Activated CD8-positive, alpha-beta T cell treated with anti-CD3 and anti-CD28 coated beads, Interleukin-2, amount 10 ng/mL, durations not matched to agents 7 days and 5 days (primary cell): ENCODE measurements at regions not wholly inside any gene's neighbourhood (a gene's known extent, or its start where the extent isn't known, plus 50 kb on each side); places are given as distances from the start of the nearest gene placed in this dataset.

Experiments used
- ATAC-seq: fragments of 150-1000 bp; cut with Tn5 transposase; one replicate; pipeline ENCODE4 v1.10.0; 2021; ENCODE audit warnings: moderate library complexity
- CTCF ChIA-PET: fragments of 350-600 bp; sonication (Branson Sonifier 250); formaldehyde crosslinking; loops from one replicate; lab custom pipeline; 2021; ENCODE audit warnings: antibody characterized with exemption; lab: Charles Lee
- POLR2A ChIA-PET: fragments of 350-600 bp; sonication (Branson Sonifier 250); formaldehyde crosslinking; loops from one replicate; lab custom pipeline; 2021; ENCODE audit warnings: antibody characterized with exemption; lab: Charles Lee
- DNase-seq: peaks from one replicate; pipeline ENCODE4 v3.0.0-alpha.2; 2020
- H3K27ac Mint-ChIP-seq: one replicate; pipeline ENCODE4 v1.8.0; 2021; ENCODE audit warnings: mild to moderate bottlenecking, mixed read lengths
- H3K27me3 Mint-ChIP-seq: one replicate; pipeline ENCODE4 v1.8.0; 2021; ENCODE audit warnings: low read depth, mixed read lengths
- H3K36me3 Mint-ChIP-seq: one replicate; pipeline ENCODE4 v1.8.0; 2021; ENCODE audit warnings: low read depth, mixed read lengths
- H3K4me1 Mint-ChIP-seq: one replicate; pipeline ENCODE4 v1.8.0; 2021; ENCODE audit warnings: low read depth, mixed read lengths
- H3K4me3 Mint-ChIP-seq: one replicate; pipeline ENCODE4 v1.8.0; 2021; ENCODE audit warnings: mild to moderate bottlenecking, mixed read lengths
- H3K9me3 Mint-ChIP-seq: one replicate; pipeline ENCODE4 v1.8.0; 2022; ENCODE audit warnings: mixed read lengths; ENCODE audit not compliant: insufficient read depth

GRCh38 chr6:165229216-165229615 is 80.2 kb downstream of the C6orf118 start:
- CTCF ChIA-PET: no interaction called here

GRCh38 chr6:165227644-165228329 is 81.6 kb downstream of the C6orf118 start:
- no peak for ATAC-seq
- H3K4me3 Mint-ChIP-seq: no peak overlapping the region

More at GRCh38 chr6:165229216-165229615, 80.2 kb downstream of the C6orf118 start:
- H3K4me3 Mint-ChIP-seq: no peak overlapping the region
- H3K27me3 Mint-ChIP-seq: no peaks in the 10 kb centered on the region
- POLR2A ChIA-PET: no interaction called here
- no peak for DNase-seq
- no peaks in the 10 kb centered on the region for H3K4me1 Mint-ChIP-seq
- H3K9me3 Mint-ChIP-seq: peaks cover 8% of the 10 kb centered on the region
- no peaks in the 10 kb centered on the region for H3K36me3 Mint-ChIP-seq
- ATAC-seq: no peak
- H3K27ac Mint-ChIP-seq: no peak overlapping the region

GRCh38 chr6:165223736-165224135 is 85.7 kb downstream of the C6orf118 start:
- Mint-ChIP-seq H3K36me3 (no peaks in the 10 kb centered on the region), H3K4me3 (no peak overlapping the region), H3K27me3 (no peaks in the 10 kb centered on the region), H3K9me3 (peaks cover 8% of the 10 kb centered on the region), H3K4me1 (no peaks in the 10 kb centered on the region), H3K27ac (no peak overlapping the region)
- CTCF ChIA-PET: no interaction called here
- ATAC-seq: no peak
- DNase-seq: no peak
- POLR2A ChIA-PET: no interaction called here

More at GRCh38 chr6:165227644-165228329, 81.6 kb downstream of the C6orf118 start:
- ChIA-PET CTCF (no interaction called here), POLR2A (no interaction called here)
- Mint-ChIP-seq H3K27me3 (no peaks in the 10 kb centered on the region), H3K36me3 (no peaks in the 10 kb centered on the region), H3K9me3 (peaks cover 8% of the 10 kb centered on the region), H3K27ac (no peak overlapping the region), H3K4me1 (no peaks in the 10 kb centered on the region)
- DNase-seq: no peak

GRCh38 chr6:165223101-165223500 is 86.3 kb downstream of the C6orf118 start:
- H3K36me3 Mint-ChIP-seq: no peaks in the 10 kb centered on the region
- H3K4me1 Mint-ChIP-seq: no peaks in the 10 kb centered on the region
- CTCF ChIA-PET: no interaction called here
- no peak overlapping the region for H3K27ac Mint-ChIP-seq
- H3K9me3 Mint-ChIP-seq: peaks cover 3% of the 10 kb centered on the region
- DNase-seq (no peak), ATAC-seq (no peak)
- H3K27me3 Mint-ChIP-seq: no peaks in the 10 kb centered on the region
- H3K4me3 Mint-ChIP-seq: no peak overlapping the region
- POLR2A ChIA-PET: no interaction called here

GRCh38 chr6:165222315-165223025 is 86.9 kb downstream of the C6orf118 start:
- H3K36me3 Mint-ChIP-seq: no peaks in the 10 kb centered on the region
- no peaks in the 10 kb centered on the region for H3K27me3 Mint-ChIP-seq
- H3K27ac Mint-ChIP-seq: no peak overlapping the region
- CTCF ChIA-PET: no interaction called here
- POLR2A ChIA-PET: no interaction called here
- no peak for DNase-seq
- no peaks in the 10 kb centered on the region for H3K4me1 Mint-ChIP-seq
- no peak overlapping the region for H3K4me3 Mint-ChIP-seq
- peaks cover 3% of the 10 kb centered on the region for H3K9me3 Mint-ChIP-seq
- ATAC-seq: no peak

- no peaks in the 10 kb centered on the region for H3K27me3 Mint-ChIP-seq
- H3K9me3 Mint-ChIP-seq: no peaks in the 10 kb centered on the region
- H3K4me3 Mint-ChIP-seq: no peak overlapping the region
- H3K27ac Mint-ChIP-seq: no peak overlapping the region
- DNase-seq: no peak
- ATAC-seq: no peak
- POLR2A ChIA-PET: no interaction called here
- no peaks in the 10 kb centered on the region for H3K4me1 Mint-ChIP-seq
- CTCF ChIA-PET: no interaction called here
- H3K36me3 Mint-ChIP-seq: no peaks in the 10 kb centered on the region
Measured at GRCh38 chr6:165220045-165220444, 89.4 kb downstream of the C6orf118 start.

GRCh38 chr6:165219629-165220028 is 89.8 kb downstream of the C6orf118 start:
- H3K27ac Mint-ChIP-seq: no peak overlapping the region
- H3K4me3 Mint-ChIP-seq: no peak overlapping the region
- DNase-seq (no peak), ATAC-seq (no peak)
- H3K9me3 Mint-ChIP-seq: no peaks in the 10 kb centered on the region
- no peaks in the 10 kb centered on the region for H3K4me1 Mint-ChIP-seq
- CTCF ChIA-PET: no interaction called here
- POLR2A ChIA-PET: no interaction called here
- H3K27me3 Mint-ChIP-seq: no peaks in the 10 kb centered on the region
- no peaks in the 10 kb centered on the region for H3K36me3 Mint-ChIP-seq

GRCh38 chr6:165218829-165219228 is 90.6 kb downstream of the C6orf118 start:
- no peaks in the 10 kb centered on the region for H3K4me1 Mint-ChIP-seq
- POLR2A ChIA-PET: no interaction called here
- H3K27ac Mint-ChIP-seq: no peak overlapping the region
- H3K4me3 Mint-ChIP-seq: no peak overlapping the region
- DNase-seq (no peak), ATAC-seq (no peak)
- H3K9me3 Mint-ChIP-seq: no peaks in the 10 kb centered on the region
- no peaks in the 10 kb centered on the region for H3K36me3 Mint-ChIP-seq
- H3K27me3 Mint-ChIP-seq: no peaks in the 10 kb centered on the region
- CTCF ChIA-PET: no interaction called here

GRCh38 chr6:165206798-165207197 is 102.6 kb downstream of the C6orf118 start:
- ATAC-seq: no peak
- H3K27ac Mint-ChIP-seq: no peak overlapping the region
- no peaks in the 10 kb centered on the region for H3K4me1 Mint-ChIP-seq
- peaks cover 15% of the 10 kb centered on the region for H3K9me3 Mint-ChIP-seq
- no peaks in the 10 kb centered on the region for H3K36me3 Mint-ChIP-seq
- POLR2A ChIA-PET: no interaction called here
- CTCF ChIA-PET: no interaction called here
- H3K4me3 Mint-ChIP-seq: no peak overlapping the region
- no peak for DNase-seq
- no peaks in the 10 kb centered on the region for H3K27me3 Mint-ChIP-seq

- ATAC-seq (no peak), DNase-seq (no peak)
- H3K27ac Mint-ChIP-seq: no peak overlapping the region
- no peaks in the 10 kb centered on the region for H3K4me1 Mint-ChIP-seq
- POLR2A ChIA-PET: no interaction called here
- H3K27me3 Mint-ChIP-seq: no peaks in the 10 kb centered on the region
- no peak overlapping the region for H3K4me3 Mint-ChIP-seq
- H3K9me3 Mint-ChIP-seq: peaks cover 8% of the 10 kb centered on the region
- H3K36me3 Mint-ChIP-seq: no peaks in the 10 kb centered on the region
- CTCF ChIA-PET: no interaction called here
Measured at GRCh38 chr6:165205632-165206031, 103.8 kb downstream of the C6orf118 start.

- Mint-ChIP-seq H3K36me3 (no peaks in the 10 kb centered on the region), H3K27me3 (no peaks in the 10 kb centered on the region), H3K4me1 (no peaks in the 10 kb centered on the region), H3K9me3 (peaks cover 8% of the 10 kb centered on the region), H3K27ac (no peak overlapping the region), H3K4me3 (no peak overlapping the region)
- ATAC-seq: no peak
- ChIA-PET CTCF (no interaction called here), POLR2A (no interaction called here)
- DNase-seq: no peak
Measured at GRCh38 chr6:165204807-165205545, 104.4 kb downstream of the C6orf118 start.

GRCh38 chr6:165200178-165200577 is 109.2 kb downstream of the C6orf118 start:
- Mint-ChIP-seq H3K9me3 (peaks cover 3% of the 10 kb centered on the region), H3K4me1 (no peaks in the 10 kb centered on the region), H3K4me3 (no peak overlapping the region), H3K27me3 (no peaks in the 10 kb centered on the region), H3K36me3 (no peaks in the 10 kb centered on the region), H3K27ac (no peak overlapping the region)
- CTCF ChIA-PET: no interaction called here
- POLR2A ChIA-PET: no interaction called here
- ATAC-seq: no peak
- DNase-seq: no peak
